HepG2 (cell line): ENCODE measurements at regions not wholly inside any gene's neighbourhood (a gene's known extent, or its start where the extent isn't known, plus 50 kb on each side); places are given as distances from the start of the nearest gene placed in this dataset.
"Not testable (repeated sequence)": the region's sequence is repeated elsewhere in the genome, so short reads cannot be mapped to it uniquely, and the experiment has no call there.

ENCODE experiments used
- ATAC-seq: fragments of 200-7000 bp; cut with Tn5 transposase; 3 replicates; pipeline ENCODE4 v1.9.1; 2020; ENCODE audit warnings: mild to moderate bottlenecking, moderate library complexity
- BruUV-seq: library from RNA; stranded (reverse); fragments of 400-500 nt; replicated peaks from 2 replicates; lab custom pipeline; 2021; lab: Mats Ljungman, UMichigan
- CTCF ChIA-PET: fragments of 300-600 bp; formaldehyde crosslinking; extraction: SDS; loops from one replicate; lab custom pipeline; 2021; ENCODE audit warnings: low total read pairs, inconsistent platforms, low intra/inter-chr PET ratio; lab: Yijun Ruan, JAX
- POLR2A ChIA-PET: fragments of 350-600 bp; sonication (Branson Sonifier 250); formaldehyde crosslinking; loops from one replicate; lab custom pipeline; 2020; ENCODE audit warnings: antibody characterized with exemption, inconsistent platforms; lab: Yijun Ruan, JAX
- DNase-seq: peaks from one replicate; pipeline ENCODE4 v3.0.0-alpha.2; 2015; ENCODE audit warnings: low spot score
- FAIRE-seq: peaks from 3 replicates; lab custom pipeline; 2011; peaks lifted over from hg19 to GRCh38; lab: Jason Lieb, UNC
- H2AFZ ChIP-seq: one replicate; pipeline ENCODE4 v1.6.1; 2011; ENCODE audit warnings: low read length, inconsistent platforms
- H3K27ac ChIP-seq: fragments of 300-600 bp; 3 replicates; pipeline ENCODE4 v1.8.0; 2011; ENCODE audit warnings: mixed run types, mild to moderate bottlenecking, mixed read lengths, low read length, inconsistent platforms; ENCODE audit not compliant: insufficient read depth; ENCODE audit errors: extremely low read length
- H3K27me3 ChIP-seq, 2 experiments: fragments of 200-600 bp in 1 of 2; 2 replicates in 1 of 2; 3 replicates in 1 of 2; pipeline versions ENCODE4 v1.6.0 to v1.8.0; 2011; ENCODE audit warnings: low read length in 2 of 2, mild to moderate bottlenecking in 2 of 2, moderate library complexity in 2 of 2, inconsistent platforms in 1 of 2; ENCODE audit not compliant: insufficient read depth in 2 of 2, control insufficient read depth in 1 of 2
- H3K36me3 ChIP-seq, 2 experiments: fragments of 200-600 bp in 1 of 2; replicated peaks in 1 of 2; 2 replicates in 1 of 2; 3 replicates in 1 of 2; pipeline versions ENCODE4 v1.5.1 to v1.8.0; 2011; ENCODE audit warnings: low read length in 2 of 2, inconsistent platforms in 1 of 2; ENCODE audit not compliant: insufficient read depth in 2 of 2, control insufficient read depth in 1 of 2
- H3K4me1 ChIP-seq: 2 replicates; pipeline ENCODE4 v1.5.1; 2012; ENCODE audit warnings: low read length, inconsistent platforms; ENCODE audit not compliant: insufficient read depth
- H3K4me2 ChIP-seq: 2 replicates; pipeline ENCODE4 v1.6.0; 2011; ENCODE audit warnings: low read depth, low read length, inconsistent platforms
- H3K4me3 ChIP-seq, 3 experiments: fragments of 200-600 bp in 1 of 3; sonication (generic), shearing (Covaris generic) in 1 of 3; replicated peaks in 1 of 3; 2 replicates each; pipeline ENCODE4 v1.5.1; 2011 to 2016; ENCODE audit warnings: low read length in 3 of 3, inconsistent platforms in 2 of 3, low read depth in 2 of 3, mild to moderate bottlenecking in 2 of 3, control low read depth in 1 of 3, mixed read lengths in 1 of 3; ENCODE audit not compliant: insufficient read depth in 1 of 3
- H3K79me2 ChIP-seq: one replicate; pipeline ENCODE4 v1.6.1; 2011; ENCODE audit warnings: low read length, inconsistent platforms; ENCODE audit not compliant: insufficient read depth
- H3K9ac ChIP-seq: 2 replicates; pipeline ENCODE4 v1.6.0; 2011; ENCODE audit warnings: mild to moderate bottlenecking, low read depth, low read length, inconsistent platforms; ENCODE audit not compliant: insufficient read depth
- H3K9me3 ChIP-seq: 2 replicates; pipeline ENCODE4 v1.5.1; 2012; ENCODE audit warnings: mild to moderate bottlenecking, low read length
- H4K20me1 ChIP-seq: 2 replicates; pipeline ENCODE4 v1.6.0; 2011; ENCODE audit warnings: inconsistent platforms, mild to moderate bottlenecking, low read length, moderate library complexity; ENCODE audit not compliant: insufficient read depth
- HNF4A ChIP-seq: sonication (generic); formaldehyde crosslinking; IDR thresholded peaks from 2 replicates; pipeline ENCODE4 v1.4.0; 2020; ENCODE audit warnings: missing genetic modification reagents
- HNF4G ChIP-seq, 2 experiments: sonication (generic) in 1 of 2; formaldehyde crosslinking in 1 of 2; IDR thresholded peaks; 2 replicates each; pipeline versions ENCODE4 v1.4.0 to v1.6.1; 2011 to 2020; ENCODE audit warnings: borderline replicate concordance in 2 of 2, low read depth in 2 of 2, mild to moderate bottlenecking in 2 of 2, low read length in 1 of 2, missing genetic modification reagents in 1 of 2, moderate library complexity in 1 of 2
- RCOR2 ChIP-seq: IDR thresholded peaks from 2 replicates; pipeline ENCODE4 v1.6.1; 2016; ENCODE audit warnings: missing biosample characterization, missing genetic modification reagents
- ZFP36 ChIP-seq: fragments of 150-350 bp; IDR thresholded peaks from 2 replicates; pipeline ENCODE4 v1.6.1; 2018; ENCODE audit warnings: borderline replicate concordance, low read length, low read depth; ENCODE audit not compliant: partially characterized antibody
- ZMYM2 ChIP-seq: sonication (generic); formaldehyde crosslinking; IDR thresholded peaks from 2 replicates; pipeline ENCODE4 v1.8.0; 2022; ENCODE audit warnings: mild to moderate bottlenecking, missing genetic modification reagents
- ZNF552 ChIP-seq: sonication (generic); formaldehyde crosslinking; IDR thresholded peaks from 2 replicates; pipeline ENCODE4 v1.9.0; 2022; ENCODE audit warnings: missing genetic modification reagents, mild to moderate bottlenecking, borderline replicate concordance
- WGBS: methylation state at CpG from one replicate; pipeline ENCODE4 v1.1.6; 2017; ENCODE audit warnings: low lambda C conversion rate; 5-methylcytosine and 5-hydroxymethylcytosine counted together
- in situ Hi-C: cut with HindIII; loops from 2 replicates; pipeline ENCODE4 v1.10.0; 2017; ENCODE audit warnings: low pct_unique_long_range_greater_than_20kb; ENCODE audit not compliant: extremely low pct_ligation_motif_present
- intact Hi-C: fragments of 100-400 bp; cut with micrococcal nuclease; formaldehyde crosslinking; loops from one replicate; pipeline ENCODE4 v1.10.0; 2022; ENCODE audit not compliant: unreplicated experiment

- H3K36me3 ChIP-seq, POLR2A ChIA-PET: not testable (repeated sequence)
These were observed 222.9 kb upstream of the ELL2 start for GRCh38 chr5:96184510-96184909.

GRCh38 chr5:96180684-96181435 is 219.2 kb upstream of the ELL2 start:
- no peaks in the 10 kb centered on the region for H3K79me2 ChIP-seq
- H3K4me3 ChIP-seq = no peak overlapping the region
- POLR2A ChIA-PET = no interaction called here
- H3K4me2 ChIP-seq = no peak overlapping the region
- in situ Hi-C loops = no loop called here
- no peak for DNase-seq
- no TSS peak for BruUV-seq
- no peaks in the 10 kb centered on the region for H4K20me1 ChIP-seq
- H3K4me1 ChIP-seq = peaks cover 29% of the 10 kb centered on the region
- H3K9me3 ChIP-seq = no peaks in the 10 kb centered on the region
- intact Hi-C loops = no loop called here
- H3K27me3 ChIP-seq = no peaks in the 10 kb centered on the region
- no peak overlapping the region for H3K9ac ChIP-seq
- H3K27ac ChIP-seq = no peak overlapping the region
- no peak overlapping the region for H2AFZ ChIP-seq
- CTCF ChIA-PET = no interaction called here
- FAIRE-seq = no peak
- TF ChIP-seq HNF4G (IDR thresholded peaks at IDR 0.05; ENCODE audit: borderline replicate concordance, low read depth, low read length) (0 out of 2 replicates have a peak, but pooled peaks have one; percentile 29), HNF4G (CRISPR knock-in tag; IDR thresholded peaks at IDR 0.05; ENCODE audit: borderline replicate concordance, low read depth) (no peak), RCOR2 (0 out of 2 replicates have a peak, but pooled peaks have one; percentile 14), HNF4A (CRISPR knock-in tag) (peak; percentile 36; the same call in 1 of the 2 replicates), ZFP36 (no peak), ZNF552 (no peak)
- no peak for ATAC-seq
- H3K36me3 ChIP-seq = no peaks in the 10 kb centered on the region
- 50% methylated on average over 2 of the region's 2 CpGs for WGBS

More at GRCh38 chr5:96184510-96184909, 222.9 kb upstream of the ELL2 start:
- H3K9ac ChIP-seq, H3K9me3 ChIP-seq, H3K4me2 ChIP-seq, intact Hi-C loops, H4K20me1 ChIP-seq, H3K79me2 ChIP-seq, H2AFZ ChIP-seq, ATAC-seq, DNase-seq, FAIRE-seq, in situ Hi-C loops, BruUV-seq, H3K4me3 ChIP-seq, H3K27ac ChIP-seq, CTCF ChIA-PET, H3K27me3 ChIP-seq: not testable (repeated sequence)
- H3K4me1 ChIP-seq = peaks cover 48% of the 10 kb centered on the region
- TF ChIP-seq ZMYM2 (CRISPR knock-in tag) = 0 out of 2 replicates have a peak, but pooled peaks have one; percentile 27
